NB4 (cell line): ENCODE measurements at regions not wholly inside any gene's neighbourhood (a gene's known extent, or its start where the extent isn't known, plus 50 kb on each side); places are given as distances from the start of the nearest gene placed in this dataset.

Experiments
- MYC ChIP-seq: IDR thresholded peaks from 2 replicates; pipeline ENCODE4 v1.6.1; 2011; ENCODE audit warnings: low read depth, low read length
- POLR2A ChIP-seq: IDR thresholded peaks from 2 replicates; pipeline ENCODE4 v1.6.1; 2011; ENCODE audit warnings: mild to moderate bottlenecking; ENCODE audit not compliant: insufficient read length; ENCODE audit errors: extremely low read depth
- TF ChIP-seq, protein P1 (sequence below): IDR thresholded peaks from one replicate; pipeline ENCODE4 v1.5.1; 2012; ENCODE audit warnings: low read depth, low read length
- TF ChIP-seq, protein P2 (sequence below): IDR thresholded peaks from 2 replicates; pipeline ENCODE4 v1.6.1; 2011; ENCODE audit warnings: low read depth, low read length

DNA sequence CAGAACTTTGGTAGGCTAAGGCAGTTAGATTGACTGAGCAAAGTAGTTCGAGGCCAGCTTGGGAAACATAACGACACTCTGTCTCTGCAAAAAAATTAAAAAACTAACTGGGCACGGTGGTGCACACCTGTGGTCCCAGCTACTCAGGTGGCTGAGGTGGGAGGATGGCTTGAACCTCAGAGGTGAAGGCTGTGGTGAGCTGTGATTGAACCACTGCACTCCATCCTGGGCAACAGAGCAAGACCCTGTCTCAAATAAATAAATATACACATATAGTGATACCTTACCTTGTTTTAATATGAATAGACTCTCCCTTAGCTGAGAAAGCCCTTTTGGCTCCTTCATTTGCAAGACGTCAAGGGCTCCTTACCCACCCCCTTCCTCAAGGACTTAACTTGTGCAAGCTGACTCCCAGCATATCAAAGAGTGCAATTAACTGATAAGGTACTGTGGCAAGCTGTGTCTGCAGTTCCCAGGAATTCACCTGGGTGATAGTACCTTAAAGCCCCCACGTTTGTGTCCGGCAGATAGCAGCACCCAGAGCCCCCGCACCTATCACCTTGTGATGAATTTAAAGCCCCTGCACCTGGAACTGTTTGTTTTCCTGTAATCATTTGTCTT lies 655.6 kb upstream of the GALNTL6 start:
- TF ChIP-seq, protein P1, sequence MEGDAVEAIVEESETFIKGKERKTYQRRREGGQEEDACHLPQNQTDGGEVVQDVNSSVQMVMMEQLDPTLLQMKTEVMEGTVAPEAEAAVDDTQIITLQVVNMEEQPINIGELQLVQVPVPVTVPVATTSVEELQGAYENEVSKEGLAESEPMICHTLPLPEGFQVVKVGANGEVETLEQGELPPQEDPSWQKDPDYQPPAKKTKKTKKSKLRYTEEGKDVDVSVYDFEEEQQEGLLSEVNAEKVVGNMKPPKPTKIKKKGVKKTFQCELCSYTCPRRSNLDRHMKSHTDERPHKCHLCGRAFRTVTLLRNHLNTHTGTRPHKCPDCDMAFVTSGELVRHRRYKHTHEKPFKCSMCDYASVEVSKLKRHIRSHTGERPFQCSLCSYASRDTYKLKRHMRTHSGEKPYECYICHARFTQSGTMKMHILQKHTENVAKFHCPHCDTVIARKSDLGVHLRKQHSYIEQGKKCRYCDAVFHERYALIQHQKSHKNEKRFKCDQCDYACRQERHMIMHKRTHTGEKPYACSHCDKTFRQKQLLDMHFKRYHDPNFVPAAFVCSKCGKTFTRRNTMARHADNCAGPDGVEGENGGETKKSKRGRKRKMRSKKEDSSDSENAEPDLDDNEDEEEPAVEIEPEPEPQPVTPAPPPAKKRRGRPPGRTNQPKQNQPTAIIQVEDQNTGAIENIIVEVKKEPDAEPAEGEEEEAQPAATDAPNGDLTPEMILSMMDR, result no peak
- TF ChIP-seq POLR2A (no peak), MYC (no peak)
- TF ChIP-seq, protein P2, sequence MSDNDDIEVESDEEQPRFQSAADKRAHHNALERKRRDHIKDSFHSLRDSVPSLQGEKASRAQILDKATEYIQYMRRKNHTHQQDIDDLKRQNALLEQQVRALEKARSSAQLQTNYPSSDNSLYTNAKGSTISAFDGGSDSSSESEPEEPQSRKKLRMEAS, result no peak
